Stimulated activated CD4-positive, alpha-beta T cell treated with anti-CD3 and anti-CD28 coated beads, TNF-alpha, amount 100 ng/mL, for 24 hours (primary cell): ENCODE measurements at regions not wholly inside any gene's neighbourhood (a gene's known extent, or its start where the extent isn't known, plus 50 kb on each side); places are given as distances from the start of the nearest gene placed in this dataset.
"Not testable (repeated sequence)": the region's sequence is repeated elsewhere in the genome, so short reads cannot be mapped to it uniquely, and the experiment has no call there.

Experiments used
- DNase-seq, 3 experiments: peaks; one replicate each; pipeline ENCODE4 v3.0.0-alpha.2; 2020; ENCODE audit warnings: low read depth in 3 of 3

- no peak for DNase-seq
These were observed 84.5 kb upstream of the PPP2R2D start for GRCh38 chr10:131816157-131816775.

DNA sequence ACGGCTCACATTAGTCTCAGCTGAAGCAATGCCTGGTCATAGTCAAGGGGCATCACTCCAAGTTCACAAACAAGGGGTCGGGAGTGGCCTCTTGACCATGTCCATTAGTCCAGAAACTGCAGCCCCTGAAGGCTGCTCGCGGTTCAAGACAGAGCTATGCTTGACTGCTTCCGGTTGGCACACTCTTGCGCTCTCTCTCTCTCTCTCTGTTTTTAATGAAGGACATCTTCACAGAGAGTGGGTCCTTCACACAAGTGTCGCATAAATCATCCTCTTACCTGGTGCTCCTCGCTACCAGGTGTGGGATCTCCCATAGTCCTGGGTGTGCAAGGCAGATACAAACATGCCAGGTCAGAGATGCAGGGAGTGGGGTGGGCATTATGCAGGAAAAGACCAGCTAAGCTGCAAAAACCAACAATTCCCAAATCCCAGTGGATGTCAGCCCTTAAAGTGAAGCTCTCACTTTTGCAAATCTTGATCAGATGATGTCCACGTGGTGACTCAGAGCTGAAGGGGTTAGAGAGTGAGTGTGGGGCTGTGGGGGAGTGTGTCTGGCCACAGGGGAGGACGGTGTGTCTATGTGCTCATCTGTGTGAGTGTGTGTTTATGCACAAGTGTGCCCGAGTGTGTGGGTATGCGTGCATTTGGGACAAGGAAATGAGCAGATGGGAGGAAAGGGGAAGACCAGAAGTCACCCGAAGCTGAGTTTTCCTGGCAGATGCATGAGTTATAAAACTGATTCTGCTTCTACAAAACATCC, 83.7 kb upstream of the PPP2R2D start:
- DNase-seq, result no peak

- DNase-seq, result no peak
These were observed 82.8 kb upstream of the PPP2R2D start for GRCh38 chr10:131817866-131818509.

- DNase-seq, result no peak
These were observed 82.1 kb upstream of the PPP2R2D start for GRCh38 chr10:131818510-131819234.

- no peak for DNase-seq
These were observed 81.4 kb upstream of the PPP2R2D start for GRCh38 chr10:131819241-131820072.

DNA sequence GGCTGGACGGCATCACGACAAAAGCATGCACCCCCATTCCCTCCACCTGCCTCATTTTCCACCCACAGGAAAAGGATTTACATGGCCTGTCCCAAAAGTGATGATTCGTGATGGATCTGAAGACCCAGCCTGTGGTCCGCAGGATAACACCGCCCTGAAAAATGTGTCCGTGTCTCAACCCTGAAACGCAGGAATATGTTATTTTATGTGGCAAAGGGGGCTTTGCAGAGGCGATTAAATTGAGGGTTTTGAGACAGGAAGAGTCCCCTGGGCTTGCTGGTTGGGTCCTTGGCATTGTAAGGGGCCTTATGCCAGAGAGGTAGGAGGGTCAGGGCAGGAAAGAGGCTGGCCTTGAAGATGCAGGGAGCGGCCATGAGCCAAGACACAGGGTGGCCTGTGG, 80.2 kb upstream of the PPP2R2D start:
- DNase-seq, result no peak

DNA sequence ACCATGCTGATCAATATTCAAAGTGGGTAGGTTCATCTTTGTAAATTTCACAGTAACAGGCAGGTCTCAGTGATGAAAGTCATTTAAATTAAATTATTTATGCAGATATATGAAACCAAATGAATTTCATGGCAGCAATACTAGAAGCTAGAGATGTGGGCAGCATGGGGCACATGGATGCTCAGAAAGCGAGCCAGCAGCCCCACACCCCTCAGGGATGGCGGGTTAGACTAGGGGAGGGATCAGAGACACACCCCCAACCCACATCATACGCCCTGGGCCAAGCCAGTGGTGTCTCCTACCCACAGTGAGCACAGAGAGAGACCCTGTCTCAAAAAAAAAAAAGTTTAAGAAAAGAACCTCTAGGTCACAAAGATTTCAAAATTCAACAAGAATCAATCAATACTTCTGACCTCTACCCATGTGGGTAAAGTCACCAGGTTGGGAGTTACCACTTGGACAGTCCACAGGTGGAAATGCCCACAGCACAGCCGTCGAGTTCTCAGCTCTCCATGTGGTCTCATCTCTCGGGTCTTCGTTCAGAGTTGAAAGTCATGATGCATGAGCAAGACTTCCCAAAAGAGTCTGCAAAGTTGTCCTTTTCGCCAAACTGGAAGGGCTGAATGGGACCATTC, 79.3 kb upstream of the PPP2R2D start:
- DNase-seq, result no peak

GRCh38 chr10:131822013-131822691, 78.7 kb upstream of the PPP2R2D start:
- no peak for DNase-seq

- no peak for DNase-seq
These were observed 78.0 kb upstream of the PPP2R2D start for GRCh38 chr10:131822692-131823245.

DNA sequence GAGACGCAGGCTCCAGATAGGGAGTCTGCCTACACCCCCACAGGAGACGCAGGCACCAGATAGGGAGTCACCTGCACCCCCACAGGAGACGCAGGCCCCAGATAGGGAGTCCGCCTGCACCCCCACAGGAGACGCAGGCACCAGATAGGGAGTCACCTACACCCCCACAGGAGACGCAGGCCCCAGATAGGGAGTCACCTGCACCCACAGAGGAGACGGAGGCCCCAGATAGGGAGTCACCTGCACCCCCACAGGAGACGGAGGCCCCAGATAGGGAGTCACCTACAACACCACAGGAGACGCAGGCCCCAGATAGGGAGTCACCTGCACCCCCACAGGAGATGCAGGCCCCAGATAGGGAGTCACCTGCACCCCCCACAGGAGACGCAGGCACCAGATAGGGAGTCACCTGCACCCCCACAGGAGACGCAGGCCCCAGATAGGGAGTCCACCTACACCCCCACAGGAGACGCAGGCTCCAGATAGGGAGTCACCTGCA, 77.2 kb upstream of the PPP2R2D start:
- not testable (repeated sequence) for DNase-seq

DNA sequence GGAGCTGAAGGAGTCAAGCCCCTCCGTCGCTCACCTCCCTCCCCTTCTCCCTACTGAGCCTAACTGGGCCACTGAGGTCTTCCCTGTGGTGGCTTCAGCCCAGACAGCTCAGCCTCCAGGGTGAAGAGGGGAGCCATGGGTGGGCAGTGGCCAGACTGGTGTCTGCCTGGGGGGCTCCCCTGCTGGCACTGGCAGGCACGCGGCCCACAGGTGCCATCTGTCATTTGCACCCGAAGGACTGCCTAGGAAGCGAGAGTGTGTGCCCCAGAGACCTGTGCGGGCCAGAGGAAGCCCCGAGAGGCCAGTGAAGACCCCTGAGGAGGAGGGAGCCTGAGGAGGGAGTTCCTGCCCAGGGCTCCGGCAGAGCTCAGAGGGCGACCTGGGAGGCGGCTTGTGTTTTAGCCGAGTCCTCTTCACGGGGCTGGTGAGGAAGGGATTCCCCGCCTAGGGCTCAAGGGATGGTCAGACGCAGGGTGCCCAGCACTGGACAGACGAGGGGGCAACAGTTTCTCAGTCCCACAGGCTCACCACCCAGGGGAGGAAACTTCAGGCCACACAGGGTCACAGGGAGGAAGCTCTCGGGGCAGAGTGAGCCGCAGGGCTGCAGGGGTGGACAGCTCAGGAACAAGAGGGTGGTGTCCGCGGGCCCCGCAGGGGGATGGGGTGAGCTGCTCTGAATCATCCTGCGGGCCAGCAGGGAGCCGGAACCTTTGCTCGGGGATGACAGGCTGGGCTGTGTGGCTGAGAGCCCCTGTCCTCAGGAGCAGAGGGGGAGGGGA, 76.2 kb upstream of the PPP2R2D start:
- DNase-seq, result no peak

DNA sequence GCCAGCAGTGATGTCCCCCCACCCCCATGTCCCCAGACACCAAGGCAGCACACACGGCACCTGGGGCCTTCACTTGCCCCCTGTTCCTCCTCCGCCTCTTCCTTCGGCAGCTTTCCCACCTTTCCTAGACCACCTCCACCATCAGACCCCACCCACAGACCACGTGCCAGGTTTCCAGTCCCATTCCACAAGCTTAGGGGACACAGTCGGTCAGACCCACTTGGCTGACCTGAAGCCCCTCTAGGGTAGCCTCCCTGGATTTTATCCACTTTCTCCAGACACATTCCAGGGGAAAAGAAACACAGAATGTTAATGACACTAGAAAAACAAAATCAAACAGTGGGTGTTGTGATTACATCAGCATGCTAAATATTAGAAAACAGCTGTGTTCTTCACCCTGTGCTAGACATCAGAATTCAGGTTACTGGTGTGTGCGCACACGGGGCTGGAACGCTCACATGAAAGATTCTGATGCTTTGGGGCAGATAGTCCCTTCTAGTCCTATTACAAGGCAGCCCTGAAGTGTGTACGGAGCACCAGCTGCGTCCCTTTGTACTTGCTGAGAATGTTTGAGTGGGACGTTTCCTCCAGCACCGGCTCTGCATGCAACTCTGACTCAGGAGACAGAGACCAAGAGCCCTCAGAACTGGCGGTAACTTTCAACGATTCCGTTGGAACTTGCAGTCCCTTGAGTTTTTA, 75.5 kb upstream of the PPP2R2D start:
- no peak for DNase-seq

- no peak for DNase-seq
These were observed 74.7 kb upstream of the PPP2R2D start for GRCh38 chr10:131825960-131826650.

DNA sequence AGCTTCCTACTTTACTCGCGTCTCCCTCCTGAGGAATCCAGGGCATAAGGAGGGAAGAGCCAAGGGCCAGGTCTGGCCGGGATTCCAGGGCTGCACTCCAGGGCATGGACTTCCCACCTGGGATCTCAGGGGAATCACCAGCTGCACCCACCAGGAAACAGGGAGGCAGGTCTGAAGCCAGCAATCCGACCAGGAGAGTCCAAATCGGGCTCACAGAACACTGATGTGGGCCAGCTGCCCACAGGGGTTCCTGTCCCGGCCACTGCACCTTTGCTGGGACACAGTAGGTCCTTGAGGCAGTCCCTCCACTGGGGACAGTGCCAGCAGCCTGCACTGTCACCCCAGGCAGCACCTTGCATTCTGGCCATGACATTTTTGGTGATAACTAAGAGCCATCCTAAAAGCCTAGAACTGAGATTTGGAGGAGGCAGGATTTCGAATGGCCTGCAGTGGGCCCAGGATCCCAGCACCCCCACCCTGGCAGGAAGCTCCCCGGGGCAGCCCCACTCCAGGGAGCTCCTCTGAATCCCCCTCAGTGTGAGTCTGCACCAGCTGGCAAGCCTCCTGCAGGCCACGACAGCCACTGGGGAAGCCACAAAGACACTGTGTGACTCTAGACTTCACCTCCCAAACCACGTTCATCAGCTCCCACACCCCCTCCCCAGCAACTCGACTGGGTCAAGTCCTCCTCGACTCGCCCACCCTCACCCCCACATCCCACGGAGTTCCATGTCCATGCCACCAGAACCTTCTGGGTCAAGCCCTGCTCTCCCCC, 71.5 kb upstream of the PPP2R2D start:
- no peak for DNase-seq

- no peak for DNase-seq
These were observed 70.2 kb upstream of the PPP2R2D start for GRCh38 chr10:131830446-131831130.

- no peak for DNase-seq
These were observed 69.2 kb upstream of the PPP2R2D start for GRCh38 chr10:131831561-131831960.
